AG10803 (cell line): ENCODE measurements at regions not wholly inside any gene's neighbourhood (a gene's known extent, or its start where the extent isn't known, plus 50 kb on each side); places are given as distances from the start of the nearest gene placed in this dataset.

Source experiments
- DNase-seq: peaks from one replicate; pipeline ENCODE4 v3.0.0; 2010; ENCODE audit warnings: low read depth
- H3K4me3 ChIP-seq: 2 replicates; pipeline ENCODE4 v1.5.1; 2011; ENCODE audit warnings: mild to moderate bottlenecking, low read length, control low read depth
- TF ChIP-seq, protein P1 (sequence below): conservative IDR thresholded peaks from 2 replicates; pipeline ENCODE4 v1.5.1; 2011; ENCODE audit warnings: mild to moderate bottlenecking, low read length, control low read depth, inconsistent platforms

DNA sequence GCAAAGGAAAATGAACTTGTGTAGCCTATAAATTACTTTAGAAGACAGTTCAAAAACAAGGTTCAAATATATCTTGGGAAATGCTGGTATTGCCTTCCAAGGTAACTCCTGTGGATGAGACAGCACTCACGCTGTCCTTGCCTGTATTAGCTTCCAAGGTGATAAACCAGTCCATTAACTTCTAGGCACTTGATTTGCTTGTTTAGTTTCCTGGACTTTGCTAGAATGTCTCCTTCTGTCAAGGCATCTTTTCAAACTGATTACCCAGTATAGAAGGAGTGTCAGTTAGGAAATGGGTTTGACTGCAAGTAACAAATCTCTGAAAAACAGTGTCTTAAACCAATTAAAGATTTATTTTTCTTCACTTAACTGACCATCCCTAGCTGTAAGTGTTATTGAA is 103.4 kb upstream of the SLC22A23 start:
- TF ChIP-seq, protein P1, sequence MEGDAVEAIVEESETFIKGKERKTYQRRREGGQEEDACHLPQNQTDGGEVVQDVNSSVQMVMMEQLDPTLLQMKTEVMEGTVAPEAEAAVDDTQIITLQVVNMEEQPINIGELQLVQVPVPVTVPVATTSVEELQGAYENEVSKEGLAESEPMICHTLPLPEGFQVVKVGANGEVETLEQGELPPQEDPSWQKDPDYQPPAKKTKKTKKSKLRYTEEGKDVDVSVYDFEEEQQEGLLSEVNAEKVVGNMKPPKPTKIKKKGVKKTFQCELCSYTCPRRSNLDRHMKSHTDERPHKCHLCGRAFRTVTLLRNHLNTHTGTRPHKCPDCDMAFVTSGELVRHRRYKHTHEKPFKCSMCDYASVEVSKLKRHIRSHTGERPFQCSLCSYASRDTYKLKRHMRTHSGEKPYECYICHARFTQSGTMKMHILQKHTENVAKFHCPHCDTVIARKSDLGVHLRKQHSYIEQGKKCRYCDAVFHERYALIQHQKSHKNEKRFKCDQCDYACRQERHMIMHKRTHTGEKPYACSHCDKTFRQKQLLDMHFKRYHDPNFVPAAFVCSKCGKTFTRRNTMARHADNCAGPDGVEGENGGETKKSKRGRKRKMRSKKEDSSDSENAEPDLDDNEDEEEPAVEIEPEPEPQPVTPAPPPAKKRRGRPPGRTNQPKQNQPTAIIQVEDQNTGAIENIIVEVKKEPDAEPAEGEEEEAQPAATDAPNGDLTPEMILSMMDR, result no peak
- H3K4me3 ChIP-seq, result no peak overlapping the region
- no peak for DNase-seq

DNA sequence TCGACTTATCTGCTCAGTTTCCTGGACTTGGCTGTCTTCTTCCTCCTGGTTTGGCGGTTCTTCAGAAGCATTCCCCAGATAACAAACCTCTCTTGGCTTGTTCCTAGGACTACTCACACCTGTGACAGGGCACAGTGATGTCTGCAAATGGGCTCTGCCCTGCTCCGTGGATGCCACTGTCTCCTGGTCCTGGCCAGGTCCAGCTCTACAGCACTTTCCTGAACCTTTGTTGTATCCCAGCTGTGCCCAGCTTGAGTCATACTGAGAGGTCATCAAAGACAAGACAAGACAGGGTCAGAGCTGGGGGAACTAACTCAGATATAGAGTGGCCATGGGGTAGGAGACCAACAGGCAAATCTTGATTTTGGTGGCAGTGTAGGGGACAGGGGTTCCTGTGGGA is 102.7 kb upstream of the SLC22A23 start:
- no peak for DNase-seq
- H3K4me3 ChIP-seq, result no peak overlapping the region
- TF ChIP-seq, protein P1, result no peak

DNA sequence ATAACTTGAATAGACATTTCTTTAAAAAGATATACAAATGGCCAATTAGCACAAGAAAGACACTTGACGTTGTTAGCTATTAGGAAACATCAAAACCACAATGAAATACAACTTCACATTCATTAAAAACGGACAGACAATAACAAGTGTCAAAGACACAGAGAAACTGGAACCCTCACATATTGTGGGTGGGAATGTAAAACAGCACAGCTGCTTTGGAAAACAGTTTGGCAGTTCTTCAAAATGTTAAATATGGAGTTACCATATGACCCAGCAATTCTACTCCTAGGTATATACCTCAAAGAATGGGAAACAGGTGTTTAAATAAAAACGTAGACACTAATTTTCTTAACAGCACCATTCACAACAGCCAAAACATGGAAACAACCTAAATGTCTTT is 100.5 kb upstream of the SLC22A23 start:
- no peak for DNase-seq
- TF ChIP-seq, protein P1, result no peak
- H3K4me3 ChIP-seq, result no peak overlapping the region

DNA sequence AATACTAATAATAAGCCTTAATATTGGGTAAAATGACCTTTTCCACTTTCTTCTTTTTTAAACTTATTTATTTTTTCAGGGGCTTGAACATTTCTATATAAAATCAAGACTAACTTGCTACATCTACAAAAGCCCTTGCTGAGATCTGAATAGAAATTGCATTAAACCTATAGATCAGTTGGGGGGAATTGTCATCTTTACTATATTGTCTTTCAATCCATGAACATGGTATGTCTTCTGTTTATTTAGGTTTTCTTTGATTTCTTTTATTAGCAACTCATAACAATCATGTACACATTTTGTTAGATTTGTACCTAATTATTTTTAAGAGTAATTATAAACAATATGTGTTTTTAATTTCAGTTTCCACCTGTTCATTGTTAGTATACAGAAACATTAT is 96.4 kb upstream of the SLC22A23 start:
- no peak overlapping the region for H3K4me3 ChIP-seq
- TF ChIP-seq, protein P1, result no peak

DNA sequence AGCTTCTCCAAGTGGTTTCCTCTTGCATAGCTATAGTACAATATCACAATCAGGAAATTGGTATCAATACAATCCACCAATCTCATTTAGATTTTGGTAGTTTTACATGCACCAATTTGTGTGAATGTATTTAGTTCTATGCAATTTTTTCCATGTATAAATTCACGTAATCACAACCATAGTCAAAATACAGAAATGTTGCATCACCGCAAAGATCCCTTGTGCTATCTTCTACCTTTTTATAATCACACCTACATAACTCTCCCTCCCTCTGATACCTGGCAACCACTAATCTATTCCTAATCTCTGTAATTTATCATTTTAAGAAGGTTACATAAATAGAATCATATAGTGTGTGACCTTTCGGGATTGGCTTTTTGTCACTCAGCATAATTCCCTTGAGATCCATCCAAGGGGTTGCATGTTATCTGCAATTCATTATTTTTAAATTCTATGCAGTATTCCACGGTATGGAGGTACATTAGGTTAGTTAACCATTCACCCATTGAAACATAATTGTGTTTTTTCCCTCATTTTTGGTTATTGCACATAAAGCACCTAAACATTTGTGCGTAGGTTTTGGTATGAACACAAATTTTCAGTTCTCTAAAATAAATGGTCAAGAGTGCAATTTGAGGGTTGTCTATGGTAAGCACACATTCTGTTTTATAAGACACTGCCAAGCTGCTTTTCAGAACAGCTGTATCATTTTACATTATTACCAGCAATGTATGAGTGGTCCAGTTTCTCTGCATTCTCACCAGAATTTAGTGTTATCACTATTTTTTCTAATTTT is 95.1 kb upstream of the SLC22A23 start:
- no peak for DNase-seq
- TF ChIP-seq, protein P1, result no peak
- H3K4me3 ChIP-seq, result no peak overlapping the region

More for the DNA sequence above, 96.4 kb upstream of the SLC22A23 start:
- no peak for DNase-seq

DNA sequence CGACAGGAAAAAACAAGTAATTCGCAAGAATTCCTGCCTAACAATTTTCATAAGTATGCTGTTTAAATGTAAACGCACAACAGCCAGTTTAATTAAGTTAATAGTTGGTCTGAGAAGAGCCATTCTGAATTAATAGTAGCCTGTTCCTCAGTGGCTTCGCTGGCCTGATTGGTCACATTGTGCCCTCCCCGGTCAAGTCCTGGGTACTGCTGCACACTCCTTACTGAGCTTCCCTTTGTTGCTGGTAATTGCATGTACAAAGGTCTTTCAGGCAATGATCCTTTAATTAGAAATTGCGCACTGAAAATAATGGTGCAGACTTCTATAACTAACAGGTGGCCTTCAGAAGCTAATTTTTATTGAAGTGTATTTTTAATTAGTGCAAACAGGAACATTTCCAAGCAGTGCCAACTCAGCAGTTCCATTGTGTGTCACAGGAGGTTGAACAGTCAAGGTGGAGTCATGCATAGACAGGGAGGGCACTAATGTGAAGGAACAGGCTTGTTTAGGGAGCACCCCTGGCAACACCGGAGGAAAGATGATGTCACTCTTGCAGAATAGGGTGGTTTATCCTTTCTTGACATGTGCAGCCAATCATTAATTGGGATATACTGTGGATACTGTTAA is 92.6 kb upstream of the SLC22A23 start:
- TF ChIP-seq, protein P1, result no peak
- no peak overlapping the region for H3K4me3 ChIP-seq
- no peak for DNase-seq

DNA sequence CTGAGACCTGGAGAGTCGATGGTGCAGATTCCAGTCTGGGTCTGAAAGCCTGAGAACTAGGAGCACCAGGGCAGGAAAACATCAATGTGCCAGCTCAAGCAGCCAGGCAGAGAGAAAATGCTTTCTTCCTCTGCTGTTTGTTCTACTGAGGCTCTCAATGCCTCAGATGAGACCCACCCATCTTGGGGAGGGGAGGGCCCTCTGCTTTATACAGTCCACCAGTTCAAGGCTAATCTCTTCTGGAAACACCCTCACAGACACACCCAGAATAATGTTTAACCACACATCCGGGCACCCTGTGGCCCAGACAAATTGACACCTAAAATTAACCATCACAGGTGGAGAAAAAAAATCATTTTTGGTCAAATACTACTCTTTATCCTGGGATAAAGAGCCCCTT is 89.3 kb upstream of the SLC22A23 start:
- DNase-seq, result no peak
- no peak overlapping the region for H3K4me3 ChIP-seq
- TF ChIP-seq, protein P1, result no peak
